Activated CD4-positive, alpha-beta memory T cell treated with anti-CD3 and anti-CD28 coated beads, Interleukin-2, amount 10 ng/mL, durations not matched to agents 7 days and 5 days (primary cell): ENCODE measurements at regions not wholly inside any gene's neighbourhood (a gene's known extent, or its start where the extent isn't known, plus 50 kb on each side); places are given as distances from the start of the nearest gene placed in this dataset.
A peak's percentile ranks its signal among the peaks of the same experiment; 100 is the strongest.

ENCODE experiments used
- CTCF ChIA-PET: fragments of 350-600 bp; sonication (Branson Sonifier 250); formaldehyde crosslinking; loops from one replicate; lab custom pipeline; 2021; ENCODE audit warnings: antibody characterized with exemption, inconsistent platforms; lab: Charles Lee
- POLR2A ChIA-PET: fragments of 350-600 bp; sonication (Branson Sonifier 250); formaldehyde crosslinking; loops from one replicate; lab custom pipeline; 2021; ENCODE audit warnings: antibody characterized with exemption; lab: Charles Lee
- DNase-seq: peaks from one replicate; pipeline ENCODE4 v3.0.0-alpha.2; 2020
- H3K27ac Mint-ChIP-seq: one replicate; pipeline ENCODE4 v1.8.0; 2021; ENCODE audit warnings: mild to moderate bottlenecking, mixed read lengths
- H3K27me3 Mint-ChIP-seq: one replicate; pipeline ENCODE4 v1.8.0; 2021; ENCODE audit warnings: mixed read lengths
- H3K36me3 Mint-ChIP-seq: one replicate; pipeline ENCODE4 v1.8.0; 2021; ENCODE audit warnings: low read depth, mixed read lengths
- H3K4me1 Mint-ChIP-seq: one replicate; pipeline ENCODE4 v1.8.0; 2021; ENCODE audit warnings: mixed read lengths
- H3K4me3 Mint-ChIP-seq: one replicate; pipeline ENCODE4 v1.8.0; 2021; ENCODE audit warnings: mild to moderate bottlenecking, mixed read lengths
- H3K9me3 Mint-ChIP-seq: one replicate; pipeline ENCODE4 v1.8.0; 2021; ENCODE audit warnings: mixed read lengths

GRCh38 chr2:7801212-7801611, 880.6 kb upstream of the ID2 start:
- Mint-ChIP-seq H3K4me3 (no peak overlapping the region), H3K4me1 (no peaks in the 10 kb centered on the region), H3K36me3 (peaks cover 21% of the 10 kb centered on the region), H3K27ac (no peak overlapping the region), H3K9me3 (peaks cover 33% of the 10 kb centered on the region), H3K27me3 (peaks cover 2% of the 10 kb centered on the region)
- POLR2A ChIA-PET, result no interaction called here
- CTCF ChIA-PET, result no interaction called here
- no peak for DNase-seq

DNA sequence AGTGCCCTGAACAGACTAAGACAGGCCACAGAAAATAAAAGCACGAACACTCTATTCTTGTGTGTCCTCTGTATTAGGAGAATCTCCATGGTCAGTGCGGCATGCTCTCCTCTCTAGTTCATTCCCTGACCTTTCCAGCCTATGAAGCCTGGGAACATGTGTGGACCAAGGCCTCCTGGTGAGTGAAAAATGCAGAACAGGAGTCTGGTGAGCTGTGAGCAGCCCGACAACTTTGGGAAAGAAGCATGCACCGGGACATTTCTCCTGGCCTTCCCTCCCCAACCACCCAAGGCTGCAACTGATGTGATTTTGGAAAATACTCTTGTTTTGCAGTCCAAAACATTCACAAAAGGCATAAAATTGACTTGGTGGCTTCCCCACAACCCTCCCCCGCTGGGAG, 878.3 kb upstream of the ID2 start:
- Mint-ChIP-seq H3K27me3 (no peaks in the 10 kb centered on the region), H3K4me1 (no peaks in the 10 kb centered on the region), H3K27ac (no peak overlapping the region), H3K36me3 (peaks cover 21% of the 10 kb centered on the region), H3K9me3 (peaks cover 28% of the 10 kb centered on the region), H3K4me3 (no peak overlapping the region)
- ChIA-PET POLR2A (no interaction called here), CTCF (no interaction called here)
- no peak for DNase-seq

GRCh38 chr2:7809640-7810039, 872.2 kb upstream of the ID2 start:
- Mint-ChIP-seq H3K4me1 (no peaks in the 10 kb centered on the region), H3K9me3 (peaks cover 6% of the 10 kb centered on the region), H3K36me3 (peaks cover 2% of the 10 kb centered on the region), H3K27me3 (peaks cover 1% of the 10 kb centered on the region), H3K27ac (no peak overlapping the region), H3K4me3 (no peak overlapping the region)
- no peak for DNase-seq
- ChIA-PET POLR2A (no interaction called here), CTCF (no interaction called here)

- Mint-ChIP-seq H3K27me3 (peaks cover 2% of the 10 kb centered on the region), H3K36me3 (peaks cover 6% of the 10 kb centered on the region), H3K4me1 (no peaks in the 10 kb centered on the region), H3K9me3 (peaks cover 11% of the 10 kb centered on the region), H3K4me3 (no peak overlapping the region), H3K27ac (no peak overlapping the region)
- ChIA-PET POLR2A (no interaction called here), CTCF (no interaction called here)
- DNase-seq, result no peak
Measured at GRCh38 chr2:7811073-7811472, 870.8 kb upstream of the ID2 start.

GRCh38 chr2:7812231-7812995, 869.4 kb upstream of the ID2 start:
- no peak overlapping the region for H3K4me3 Mint-ChIP-seq
- H3K4me1 Mint-ChIP-seq, result no peaks in the 10 kb centered on the region
- peaks cover 9% of the 10 kb centered on the region for H3K36me3 Mint-ChIP-seq
- H3K27me3 Mint-ChIP-seq, result peaks cover 2% of the 10 kb centered on the region
- peaks cover 13% of the 10 kb centered on the region for H3K9me3 Mint-ChIP-seq
- H3K27ac Mint-ChIP-seq, result no peak overlapping the region
- POLR2A ChIA-PET, result no interaction called here
- CTCF ChIA-PET, result no interaction called here
- DNase-seq, result no peak

DNA sequence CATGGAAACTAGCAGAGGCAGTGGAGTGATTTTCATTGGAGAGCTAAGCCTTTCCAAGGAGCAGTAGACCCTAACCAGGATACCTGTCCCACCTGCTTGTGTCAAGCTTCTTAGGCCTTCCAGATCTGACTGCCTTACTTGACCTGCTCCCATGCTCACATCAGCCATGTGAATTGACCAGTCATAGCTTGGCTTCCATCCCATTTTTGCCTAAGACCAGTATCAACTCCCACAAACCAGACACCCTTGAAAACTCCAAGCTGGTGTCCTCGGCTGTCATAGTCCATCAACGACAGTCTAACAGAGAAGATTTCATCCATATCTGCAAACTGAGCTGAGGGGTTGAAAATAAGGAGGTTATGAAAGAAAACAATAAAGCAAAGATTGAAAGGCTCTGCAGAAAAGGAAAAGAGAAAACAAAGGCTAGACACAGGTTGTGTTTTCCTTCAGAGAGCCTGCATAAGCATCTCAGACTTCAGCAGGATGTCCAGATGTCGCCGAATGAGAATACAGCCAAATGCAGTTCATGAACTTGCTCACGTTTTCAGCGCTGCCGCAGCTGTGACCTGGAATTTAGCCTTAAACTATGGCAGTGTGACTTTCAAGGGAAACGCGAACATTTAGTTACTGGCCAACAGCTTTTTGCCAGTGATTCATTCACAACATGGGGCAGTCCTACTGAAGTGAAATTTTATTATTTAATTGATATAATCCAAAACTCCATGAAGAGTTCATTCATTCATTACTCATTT, 868.1 kb upstream of the ID2 start:
- POLR2A ChIA-PET, result no interaction called here
- peaks cover 9% of the 10 kb centered on the region for H3K36me3 Mint-ChIP-seq
- no peaks in the 10 kb centered on the region for H3K4me1 Mint-ChIP-seq
- no peak for DNase-seq
- CTCF ChIA-PET, result no interaction called here
- H3K27me3 Mint-ChIP-seq, result peaks cover 2% of the 10 kb centered on the region
- no peak overlapping the region for H3K27ac Mint-ChIP-seq
- no peak overlapping the region for H3K4me3 Mint-ChIP-seq
- peaks cover 13% of the 10 kb centered on the region for H3K9me3 Mint-ChIP-seq

DNA sequence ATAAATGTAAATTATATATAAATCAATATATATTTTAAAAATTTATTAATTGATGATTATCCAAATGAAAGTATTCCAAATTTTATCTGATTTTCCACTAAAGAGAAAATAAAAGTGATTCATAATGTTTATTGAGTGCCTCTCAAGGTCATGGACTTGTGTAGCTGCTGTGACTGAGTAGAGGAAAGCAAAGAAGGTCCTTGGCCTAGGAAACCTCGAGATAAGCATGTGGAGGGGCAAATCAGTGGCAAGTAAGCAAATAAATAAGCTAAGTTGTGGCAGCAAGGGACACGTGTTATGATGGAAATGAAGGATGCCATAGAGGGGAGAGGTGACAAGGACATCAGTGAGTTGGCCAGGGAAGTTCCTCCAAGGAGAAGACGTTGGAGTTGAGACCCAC, 866.1 kb upstream of the ID2 start:
- DNase-seq, result no peak
- no peaks in the 10 kb centered on the region for H3K4me1 Mint-ChIP-seq
- no peak overlapping the region for H3K27ac Mint-ChIP-seq
- ChIA-PET CTCF (no interaction called here), POLR2A (interaction anchor here (0.7 kb wide), 1 partner anchor 11 kb away, joined by 3 read pairs; no protein-coding TSS in a partner anchor)
- H3K9me3 Mint-ChIP-seq, result peaks cover 13% of the 10 kb centered on the region
- peaks cover 2% of the 10 kb centered on the region for H3K27me3 Mint-ChIP-seq
- H3K4me3 Mint-ChIP-seq, result no peak overlapping the region
- H3K36me3 Mint-ChIP-seq, result peaks cover 9% of the 10 kb centered on the region

- no peak for DNase-seq
- Mint-ChIP-seq H3K27ac (no peak overlapping the region), H3K9me3 (peaks cover 13% of the 10 kb centered on the region), H3K4me3 (no peak overlapping the region), H3K36me3 (peaks cover 9% of the 10 kb centered on the region), H3K4me1 (no peaks in the 10 kb centered on the region), H3K27me3 (peaks cover 2% of the 10 kb centered on the region)
- POLR2A ChIA-PET, result no interaction called here
- CTCF ChIA-PET, result no interaction called here
Measured at GRCh38 chr2:7816233-7816632, 865.6 kb upstream of the ID2 start.

DNA sequence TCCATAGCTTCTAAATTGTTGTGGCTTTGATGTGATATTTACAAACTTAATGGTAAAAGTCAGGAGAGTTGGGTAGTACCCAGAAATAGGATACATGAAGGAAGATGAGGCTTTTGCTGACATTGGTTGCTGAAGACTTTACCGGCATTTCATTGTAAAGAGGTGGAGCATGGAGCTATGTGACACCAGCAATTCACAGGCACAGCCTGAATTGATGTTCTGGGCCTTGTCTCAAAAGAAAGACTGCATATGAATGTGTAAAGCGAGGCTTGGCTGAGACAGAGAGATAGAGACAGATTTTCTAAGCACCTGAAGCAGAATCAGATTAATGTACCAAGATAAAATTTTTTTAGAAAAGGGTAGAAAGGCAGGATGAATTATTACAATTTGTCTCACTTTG, 864.9 kb upstream of the ID2 start:
- H3K36me3 Mint-ChIP-seq, result peaks cover 9% of the 10 kb centered on the region
- no peak overlapping the region for H3K27ac Mint-ChIP-seq
- no peak for DNase-seq
- H3K27me3 Mint-ChIP-seq, result peaks cover 2% of the 10 kb centered on the region
- no peak overlapping the region for H3K4me3 Mint-ChIP-seq
- H3K4me1 Mint-ChIP-seq, result no peaks in the 10 kb centered on the region
- peaks cover 13% of the 10 kb centered on the region for H3K9me3 Mint-ChIP-seq
- POLR2A ChIA-PET, result no interaction called here
- CTCF ChIA-PET, result no interaction called here

DNA sequence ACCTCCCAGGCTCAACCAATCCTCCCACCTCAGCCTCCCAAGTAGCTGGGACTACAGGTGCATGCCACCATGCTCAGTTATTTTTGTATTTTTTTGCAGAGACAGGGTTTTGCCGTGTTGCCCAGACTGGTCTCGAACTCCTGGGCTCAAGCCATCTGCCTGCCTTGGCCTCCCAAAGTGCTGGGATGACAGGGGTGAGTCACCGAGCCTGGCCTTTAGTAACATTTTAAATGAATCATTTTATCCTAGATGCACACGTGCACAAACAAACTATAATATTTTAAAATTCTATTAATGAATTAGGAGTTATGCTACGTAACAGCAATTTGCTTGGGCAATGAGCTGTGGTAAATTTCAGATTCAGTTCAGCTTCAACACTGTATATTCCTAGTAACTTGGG, 862.5 kb upstream of the ID2 start:
- Mint-ChIP-seq H3K36me3 (peaks cover 9% of the 10 kb centered on the region), H3K4me1 (no peaks in the 10 kb centered on the region), H3K27me3 (peaks cover 2% of the 10 kb centered on the region), H3K9me3 (peaks cover 10% of the 10 kb centered on the region), H3K27ac (no peak overlapping the region), H3K4me3 (no peak overlapping the region)
- ChIA-PET CTCF (interaction anchor here (1.4 kb wide), 1 partner anchor 27 kb away, joined by 3 read pairs; no protein-coding TSS in a partner anchor), POLR2A (no interaction called here)
- DNase-seq, result no peak

DNA sequence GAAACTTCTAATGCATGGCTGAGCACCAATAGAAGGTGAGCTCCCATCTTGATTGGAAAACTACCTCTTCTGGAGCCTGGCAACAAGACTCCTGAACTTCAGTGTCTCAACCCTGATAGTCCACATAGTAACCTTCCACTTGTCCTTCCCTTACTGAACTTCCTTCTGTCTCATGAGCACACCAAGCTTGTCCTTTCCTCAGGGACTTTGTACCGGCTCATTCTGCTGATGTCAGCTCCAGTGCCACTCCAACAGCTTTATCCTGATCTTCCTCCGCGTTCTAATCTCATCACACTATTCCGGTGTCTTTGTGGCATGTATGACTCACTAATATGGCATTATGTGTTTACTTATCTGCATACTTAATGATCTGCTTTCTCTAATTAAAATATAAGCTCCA, 862.0 kb upstream of the ID2 start:
- ChIA-PET POLR2A (no interaction called here), CTCF (interaction anchor here (1.4 kb wide), 1 partner anchor 28 kb away, joined by 3 read pairs; no protein-coding TSS in a partner anchor)
- no peaks in the 10 kb centered on the region for H3K27me3 Mint-ChIP-seq
- H3K9me3 Mint-ChIP-seq, result peaks cover 10% of the 10 kb centered on the region
- H3K4me3 Mint-ChIP-seq, result no peak overlapping the region
- no peak overlapping the region for H3K27ac Mint-ChIP-seq
- H3K4me1 Mint-ChIP-seq, result no peaks in the 10 kb centered on the region
- no peak for DNase-seq
- peaks cover 7% of the 10 kb centered on the region for H3K36me3 Mint-ChIP-seq

DNA sequence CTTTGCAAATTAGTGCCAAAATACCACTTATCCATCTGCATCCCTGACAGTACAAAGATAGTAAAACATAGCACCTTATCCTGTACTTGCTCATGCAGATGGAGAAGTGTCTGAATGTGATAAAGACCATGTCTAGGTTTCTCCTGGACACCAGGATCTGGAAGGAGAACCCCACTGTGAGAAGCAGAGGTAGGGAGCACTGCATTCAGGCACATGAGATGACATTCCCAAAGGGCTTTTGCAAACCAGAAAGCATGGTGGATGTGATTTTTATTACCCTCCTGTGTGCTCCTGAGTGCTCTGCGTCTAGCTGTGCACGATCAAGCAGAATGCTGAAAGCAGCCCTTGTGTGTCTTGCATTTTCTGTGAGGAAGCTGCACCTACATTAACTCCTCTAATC, 857.6 kb upstream of the ID2 start:
- CTCF ChIA-PET, result no interaction called here
- no peak overlapping the region for H3K4me3 Mint-ChIP-seq
- peaks cover 4% of the 10 kb centered on the region for H3K9me3 Mint-ChIP-seq
- DNase-seq, result no peak
- no peaks in the 10 kb centered on the region for H3K36me3 Mint-ChIP-seq
- H3K27me3 Mint-ChIP-seq, result no peaks in the 10 kb centered on the region
- H3K27ac Mint-ChIP-seq, result no peak overlapping the region
- POLR2A ChIA-PET, result no interaction called here
- H3K4me1 Mint-ChIP-seq, result peaks cover 18% of the 10 kb centered on the region

DNA sequence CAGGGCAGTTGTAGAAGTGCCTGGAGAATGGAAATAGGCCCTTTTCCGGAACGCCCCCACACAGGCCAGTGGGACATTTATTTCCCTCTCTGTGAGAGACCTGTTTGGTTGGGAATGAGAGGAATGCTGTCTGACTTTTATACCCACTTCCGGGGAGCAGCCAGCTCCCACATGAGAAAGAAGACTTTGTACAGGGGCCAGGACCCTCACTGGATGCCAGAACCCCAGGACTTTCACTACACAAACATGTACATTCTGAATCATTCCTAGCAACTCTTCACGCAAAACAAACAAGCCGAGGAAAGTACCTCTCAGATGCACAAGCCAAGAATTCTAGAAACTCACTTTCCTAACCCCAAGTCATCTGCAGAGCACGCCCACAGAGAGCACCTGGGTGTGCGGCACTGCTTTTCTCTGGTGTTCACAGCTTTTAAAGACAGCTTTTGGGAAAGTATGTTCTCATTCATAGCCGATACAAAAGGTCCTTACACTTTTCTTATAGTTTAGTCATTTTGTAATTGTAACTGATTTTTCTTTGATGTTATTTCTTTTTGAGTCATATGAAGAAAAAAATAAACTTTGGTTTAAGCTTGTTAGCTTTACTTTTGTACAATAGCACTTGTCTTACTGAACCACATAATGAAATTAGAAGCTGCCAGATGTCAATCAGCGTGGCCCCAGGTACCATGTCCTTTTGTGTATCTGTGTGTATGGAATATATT, 856.1 kb upstream of the ID2 start:
- Mint-ChIP-seq H3K27ac (no peak overlapping the region), H3K9me3 (peaks cover 4% of the 10 kb centered on the region), H3K36me3 (no peaks in the 10 kb centered on the region), H3K4me1 (peaks cover 18% of the 10 kb centered on the region), H3K27me3 (no peaks in the 10 kb centered on the region), H3K4me3 (no peak overlapping the region)
- POLR2A ChIA-PET, result interaction anchor here (0.9 to 1.2 kb wide), 2 partner anchors 95 to 99 kb away, joined by 3 to 5 read pairs; no protein-coding TSS in a partner anchor
- peak; percentile 35 for DNase-seq
- CTCF ChIA-PET, result no interaction called here
